Fibroblast of pulmonary artery (primary cell): ENCODE measurements at regions not wholly inside any gene's neighbourhood (a gene's known extent, or its start where the extent isn't known, plus 50 kb on each side); places are given as distances from the start of the nearest gene placed in this dataset.
"Not testable (repeated sequence)": the region's sequence is repeated elsewhere in the genome, so short reads cannot be mapped to it uniquely, and the experiment has no call there.

Experiments
- DNase-seq: peaks from one replicate; pipeline ENCODE4 v3.0.0-alpha.2; 2010; ENCODE audit warnings: low read depth
- H3K4me3 ChIP-seq: replicated peaks from 2 replicates; pipeline ENCODE4 v1.5.1; 2011; ENCODE audit warnings: low read depth, mild to moderate bottlenecking, control low read depth, low read length, moderate library complexity
- CTCF ChIP-seq: IDR thresholded peaks from 2 replicates; pipeline ENCODE4 v1.5.1; 2011; ENCODE audit warnings: mild to moderate bottlenecking, control low read depth, low read length, inconsistent platforms; ENCODE audit errors: missing control alignments

DNA sequence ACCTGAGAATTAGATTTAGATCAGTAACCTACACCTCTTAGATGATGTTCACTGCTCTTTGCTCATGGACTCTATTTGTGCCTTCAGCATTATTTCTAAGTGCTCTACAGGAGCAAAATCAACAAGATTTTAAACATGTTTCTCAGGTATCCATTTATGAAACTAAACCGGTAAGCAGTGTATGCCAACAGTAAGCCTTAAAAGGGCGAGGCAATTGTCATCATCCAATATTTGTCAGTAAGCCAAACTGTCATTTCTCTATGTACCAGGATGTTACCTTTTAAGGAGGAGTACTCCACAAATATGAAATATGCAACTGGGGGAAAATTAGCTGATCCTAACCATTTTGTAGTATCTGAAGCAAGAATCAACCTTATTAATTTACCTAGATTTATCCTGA lies 69.6 kb upstream of the ZNF184 start:
- TF ChIP-seq CTCF = no peak
- no peak overlapping the region for H3K4me3 ChIP-seq
- DNase-seq = no peak

DNA sequence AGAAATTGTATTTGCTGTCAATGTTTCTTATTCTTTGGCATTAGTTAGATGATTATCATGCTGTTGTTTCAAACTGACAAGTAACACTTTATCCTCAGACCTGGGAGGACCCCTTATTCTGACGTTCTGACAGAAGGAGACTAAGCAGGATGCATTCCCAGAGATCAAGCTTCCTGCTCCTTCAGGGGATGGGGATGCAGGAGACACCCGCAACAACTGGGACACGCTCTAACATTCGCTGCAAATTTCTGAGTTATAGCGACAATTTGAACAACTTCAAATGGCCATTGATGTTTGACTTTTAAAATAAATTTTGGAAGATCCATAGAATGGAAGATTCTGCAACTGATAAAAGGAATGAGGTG lies 69.0 kb upstream of the ZNF184 start:
- H3K4me3 ChIP-seq = no peak overlapping the region
- no peak for DNase-seq
- TF ChIP-seq CTCF = no peak

DNA sequence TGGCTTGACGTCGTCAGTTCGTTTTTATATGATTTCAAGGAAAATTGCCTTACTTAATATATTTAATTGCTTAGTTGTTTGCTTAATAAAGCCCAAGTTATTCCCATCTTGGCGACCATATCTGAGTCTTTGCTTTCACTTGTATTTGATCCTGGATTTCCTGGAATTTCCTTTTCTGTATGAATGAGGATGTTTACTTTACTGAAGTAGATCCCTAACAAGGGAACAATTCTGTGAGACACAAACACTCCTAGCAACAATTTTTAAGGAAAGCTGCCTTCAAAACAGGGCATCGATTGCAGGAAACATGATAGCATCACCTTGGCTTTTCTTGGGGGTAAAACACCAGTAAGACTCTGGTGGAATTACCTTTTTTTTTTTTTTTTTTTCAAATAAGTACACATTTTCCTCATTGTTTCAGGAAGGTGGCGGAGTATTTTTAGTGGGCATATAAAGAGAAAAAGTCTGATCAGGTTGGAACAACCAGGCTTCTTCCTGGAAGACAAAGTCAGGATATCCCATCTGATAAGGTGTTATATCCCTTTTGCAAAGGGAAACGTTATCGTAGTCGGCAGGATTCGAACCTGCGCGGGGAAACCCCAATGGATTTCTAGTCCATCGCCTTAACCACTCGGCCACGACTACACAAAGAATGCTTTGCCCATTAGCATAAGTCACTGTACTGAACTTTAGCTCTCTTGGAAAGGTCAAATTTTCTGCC lies 68.5 kb upstream of the ZNF184 start:
- TF ChIP-seq CTCF = no peak
- no peak for DNase-seq

GRCh38 chr6:27539551-27539950 lies 66.6 kb upstream of the ZNF184 start:
- no peak overlapping the region for H3K4me3 ChIP-seq
- no peak for TF ChIP-seq CTCF
- DNase-seq = no peak

More for the DNA sequence above, 68.5 kb upstream of the ZNF184 start:
- no peak overlapping the region for H3K4me3 ChIP-seq

GRCh38 chr6:27532820-27533538 lies 60.1 kb upstream of the ZNF184 start:
- peak; percentile 39 for DNase-seq
- H3K4me3 ChIP-seq = no peak overlapping the region
- no peak for TF ChIP-seq CTCF

GRCh38 chr6:27531772-27532459 lies 59.0 kb upstream of the ZNF184 start:
- no peak for TF ChIP-seq CTCF
- DNase-seq = no peak
- H3K4me3 ChIP-seq = no peak overlapping the region

DNA sequence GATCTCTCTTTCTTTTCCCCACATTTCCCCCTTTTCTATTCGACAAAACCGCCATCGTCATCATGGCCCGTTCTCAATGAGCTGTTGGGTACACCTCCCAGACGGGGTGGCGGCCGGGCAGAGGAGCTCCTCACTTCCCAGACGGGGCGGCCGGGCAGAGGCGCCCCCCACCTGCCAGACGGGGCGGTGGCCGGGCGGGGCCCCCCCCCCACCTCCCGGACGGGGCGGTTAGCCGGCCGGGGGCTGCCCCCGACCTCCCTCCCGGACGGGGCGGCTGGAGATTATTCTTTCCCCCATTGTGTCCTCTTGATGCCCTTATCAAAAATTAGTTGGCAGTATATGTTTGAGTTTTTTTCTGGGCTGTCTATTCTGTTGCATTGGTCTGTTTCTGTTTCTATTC lies 56.9 kb upstream of the ZNF184 start:
- H3K4me3 ChIP-seq, DNase-seq: not testable (repeated sequence)
